GM19035 (cell line): ENCODE measurements at regions not wholly inside any gene's neighbourhood (a gene's known extent, or its start where the extent isn't known, plus 50 kb on each side); places are given as distances from the start of the nearest gene placed in this dataset.

Experiments
- ATAC-seq: cut with Tn5 transposase; IDR thresholded peaks from one replicate; pipeline ENCODE4 v1.9.1; 2021; ENCODE audit not compliant: unreplicated experiment

GRCh38 chr15:31262143-31262530, 64.5 kb upstream of the KLF13 start:
- no peak for ATAC-seq

GRCh38 chr15:31262901-31263671, 63.5 kb upstream of the KLF13 start:
- no peak for ATAC-seq

GRCh38 chr15:31263751-31264558, 62.7 kb upstream of the KLF13 start:
- peak; percentile 33 for ATAC-seq

GRCh38 chr15:31264559-31265089, 62.0 kb upstream of the KLF13 start:
- ATAC-seq = no peak

- ATAC-seq = no peak
Measured at GRCh38 chr15:31265090-31265870, 61.4 kb upstream of the KLF13 start.

GRCh38 chr15:31265871-31266711, 60.5 kb upstream of the KLF13 start:
- peak; percentile 68 for ATAC-seq

- ATAC-seq = peak; percentile 22
Measured at GRCh38 chr15:31266712-31267111, 59.9 kb upstream of the KLF13 start.

GRCh38 chr15:31267161-31268107, 59.2 kb upstream of the KLF13 start:
- no peak for ATAC-seq

- ATAC-seq = no peak
Measured at GRCh38 chr15:31268108-31268501, 58.5 kb upstream of the KLF13 start.

GRCh38 chr15:31268911-31269784, 57.5 kb upstream of the KLF13 start:
- no peak for ATAC-seq

- no peak for ATAC-seq
Measured at GRCh38 chr15:31269816-31270575, 56.6 kb upstream of the KLF13 start.

- ATAC-seq = no peak
Measured at GRCh38 chr15:31270767-31271166, 55.9 kb upstream of the KLF13 start.

GRCh38 chr15:31271224-31271635, 55.4 kb upstream of the KLF13 start:
- no peak for ATAC-seq

- ATAC-seq = no peak
Measured at GRCh38 chr15:31271711-31272557, 54.7 kb upstream of the KLF13 start.

GRCh38 chr15:31272558-31273257, 53.9 kb upstream of the KLF13 start:
- no peak for ATAC-seq
